ENCODE measurements at regions not wholly inside any gene's neighbourhood (a gene's known extent, or its start where the extent isn't known, plus 50 kb on each side); places are given as distances from the start of the nearest gene placed in this dataset.

DNA sequence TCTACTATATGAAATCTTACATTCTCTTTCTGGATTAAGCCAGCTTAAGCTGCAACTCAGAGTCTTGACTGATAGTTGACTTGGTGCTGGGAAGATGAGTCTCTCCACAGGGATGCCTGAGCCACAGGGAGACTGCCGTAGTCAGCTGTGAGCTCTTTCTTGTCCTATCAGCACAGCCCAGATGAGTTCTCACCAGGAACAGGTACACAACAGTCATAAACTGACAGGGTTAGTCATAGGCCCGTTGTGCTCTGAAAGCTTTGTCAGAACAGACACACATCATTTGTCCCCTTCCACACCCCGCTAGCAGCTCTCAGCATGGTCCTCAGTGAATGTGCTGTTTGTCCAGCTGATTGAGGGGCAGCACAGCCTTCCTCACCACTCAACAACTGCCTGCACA is 221.6 kb downstream of the RPS24 start:
- no peak for DNase-seq (ENCODE audit: low spot score)
- H3K4me1 Mint-ChIP-seq (ENCODE audit: unreplicated experiment), result peaks cover 4% of the 10 kb centered on the region
- no peaks in the 10 kb centered on the region for H3K27me3 Mint-ChIP-seq (ENCODE audit: unreplicated experiment)
- H3K4me3 Mint-ChIP-seq (ENCODE audit: unreplicated experiment), result no peak overlapping the region
- TF ChIP-seq, protein P1, sequence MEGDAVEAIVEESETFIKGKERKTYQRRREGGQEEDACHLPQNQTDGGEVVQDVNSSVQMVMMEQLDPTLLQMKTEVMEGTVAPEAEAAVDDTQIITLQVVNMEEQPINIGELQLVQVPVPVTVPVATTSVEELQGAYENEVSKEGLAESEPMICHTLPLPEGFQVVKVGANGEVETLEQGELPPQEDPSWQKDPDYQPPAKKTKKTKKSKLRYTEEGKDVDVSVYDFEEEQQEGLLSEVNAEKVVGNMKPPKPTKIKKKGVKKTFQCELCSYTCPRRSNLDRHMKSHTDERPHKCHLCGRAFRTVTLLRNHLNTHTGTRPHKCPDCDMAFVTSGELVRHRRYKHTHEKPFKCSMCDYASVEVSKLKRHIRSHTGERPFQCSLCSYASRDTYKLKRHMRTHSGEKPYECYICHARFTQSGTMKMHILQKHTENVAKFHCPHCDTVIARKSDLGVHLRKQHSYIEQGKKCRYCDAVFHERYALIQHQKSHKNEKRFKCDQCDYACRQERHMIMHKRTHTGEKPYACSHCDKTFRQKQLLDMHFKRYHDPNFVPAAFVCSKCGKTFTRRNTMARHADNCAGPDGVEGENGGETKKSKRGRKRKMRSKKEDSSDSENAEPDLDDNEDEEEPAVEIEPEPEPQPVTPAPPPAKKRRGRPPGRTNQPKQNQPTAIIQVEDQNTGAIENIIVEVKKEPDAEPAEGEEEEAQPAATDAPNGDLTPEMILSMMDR (IDR thresholded peaks at IDR 0.05; ENCODE audit: unreplicated experiment), result no peak
- peaks cover 4% of the 10 kb centered on the region for H3K36me3 Mint-ChIP-seq (ENCODE audit: low read depth, unreplicated experiment)
- no peak overlapping the region for H3K27ac Mint-ChIP-seq (ENCODE audit: unreplicated experiment)
- H3K9me3 Mint-ChIP-seq (ENCODE audit: unreplicated experiment), result no peaks in the 10 kb centered on the region

DNA sequence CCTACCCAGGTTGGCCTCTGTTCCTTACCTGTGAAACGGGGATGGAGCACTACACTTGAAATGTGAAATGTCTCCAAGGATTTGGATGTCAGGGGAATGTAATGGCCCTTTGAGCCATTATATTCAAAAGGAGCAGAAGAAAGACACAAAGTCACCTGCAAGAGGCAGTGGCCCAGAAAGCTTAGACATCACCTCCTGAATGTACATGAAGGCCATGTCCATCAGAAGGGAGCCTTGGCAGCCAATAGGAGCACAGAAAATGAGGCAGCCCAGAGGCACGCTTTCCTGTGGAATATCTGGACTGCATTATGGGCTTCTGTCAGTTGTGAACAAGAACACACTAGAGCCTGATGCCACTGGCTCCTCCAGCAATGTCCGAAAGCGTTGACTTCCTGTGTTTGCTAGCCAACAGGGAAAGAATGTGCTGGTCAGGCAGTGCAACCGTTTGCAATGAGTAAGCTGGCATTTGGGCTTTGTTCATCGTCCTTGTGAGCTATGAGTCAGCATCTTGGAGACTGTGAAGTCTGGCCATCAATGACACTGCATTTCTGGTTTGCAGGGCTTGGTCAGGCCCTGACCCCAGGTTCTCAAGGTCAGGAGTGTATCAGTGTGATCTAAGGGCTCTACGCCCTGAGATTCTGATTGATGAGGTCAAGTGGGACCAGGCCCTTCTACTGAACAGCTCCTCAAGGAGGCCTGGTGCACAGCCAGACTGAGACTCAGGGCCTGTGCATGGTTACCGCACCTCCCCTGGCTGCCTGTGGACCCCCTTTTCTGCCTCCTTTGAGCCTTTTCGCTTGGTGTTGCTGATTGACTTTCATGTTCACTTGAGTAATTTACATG is 222.4 kb downstream of the RPS24 start:
- DNase-seq (ENCODE audit: low spot score), result no peak
- H3K27me3 Mint-ChIP-seq (ENCODE audit: unreplicated experiment), result peaks cover 2% of the 10 kb centered on the region
- H3K4me1 Mint-ChIP-seq (ENCODE audit: unreplicated experiment), result no peaks in the 10 kb centered on the region
- H3K27ac Mint-ChIP-seq (ENCODE audit: unreplicated experiment), result no peak overlapping the region
- H3K9me3 Mint-ChIP-seq (ENCODE audit: unreplicated experiment), result no peaks in the 10 kb centered on the region
- peaks cover 4% of the 10 kb centered on the region for H3K36me3 Mint-ChIP-seq (ENCODE audit: low read depth, unreplicated experiment)
- no peak overlapping the region for H3K4me3 Mint-ChIP-seq (ENCODE audit: unreplicated experiment)
- TF ChIP-seq, protein P1 (IDR thresholded peaks at IDR 0.05; ENCODE audit: unreplicated experiment), result no peak

- Mint-ChIP-seq H3K4me1 (ENCODE audit: unreplicated experiment) (no peaks in the 10 kb centered on the region), H3K27ac (ENCODE audit: unreplicated experiment) (no peak overlapping the region), H3K36me3 (ENCODE audit: low read depth, unreplicated experiment) (peaks cover 4% of the 10 kb centered on the region), H3K4me3 (ENCODE audit: unreplicated experiment) (no peak overlapping the region), H3K9me3 (ENCODE audit: unreplicated experiment) (no peaks in the 10 kb centered on the region), H3K27me3 (ENCODE audit: unreplicated experiment) (peaks cover 2% of the 10 kb centered on the region)
- DNase-seq (ENCODE audit: low spot score), result no peak
- TF ChIP-seq, protein P1 (IDR thresholded peaks at IDR 0.05; ENCODE audit: unreplicated experiment), result no peak
These were observed 224.8 kb downstream of the RPS24 start for GRCh38 chr10:78258323-78259030.

DNA sequence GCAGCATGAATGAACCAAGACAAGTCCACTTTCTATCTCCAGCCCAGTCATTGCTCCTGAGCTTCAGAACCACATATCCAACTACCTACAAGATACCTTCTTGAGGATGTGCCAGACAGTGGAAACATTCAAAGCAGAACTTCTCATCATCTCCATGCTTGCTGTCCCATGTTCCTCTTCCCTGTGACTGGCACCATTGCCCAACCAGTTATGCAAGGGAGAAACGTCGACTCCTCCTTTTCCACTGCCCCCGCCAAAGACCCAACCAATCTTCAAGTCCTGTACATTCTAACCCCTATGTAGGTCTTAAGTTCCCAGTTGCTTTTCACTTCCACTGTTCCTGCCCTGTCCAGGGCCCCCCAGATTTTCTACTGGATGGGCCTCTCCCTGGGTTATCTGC is 225.7 kb downstream of the RPS24 start:
- no peak for DNase-seq (ENCODE audit: low spot score)
- Mint-ChIP-seq H3K27me3 (ENCODE audit: unreplicated experiment) (peaks cover 2% of the 10 kb centered on the region), H3K4me1 (ENCODE audit: unreplicated experiment) (no peaks in the 10 kb centered on the region), H3K36me3 (ENCODE audit: low read depth, unreplicated experiment) (peaks cover 4% of the 10 kb centered on the region), H3K9me3 (ENCODE audit: unreplicated experiment) (no peaks in the 10 kb centered on the region), H3K27ac (ENCODE audit: unreplicated experiment) (no peak overlapping the region), H3K4me3 (ENCODE audit: unreplicated experiment) (no peak overlapping the region)
- TF ChIP-seq, protein P1 (IDR thresholded peaks at IDR 0.05; ENCODE audit: unreplicated experiment), result no peak

DNA sequence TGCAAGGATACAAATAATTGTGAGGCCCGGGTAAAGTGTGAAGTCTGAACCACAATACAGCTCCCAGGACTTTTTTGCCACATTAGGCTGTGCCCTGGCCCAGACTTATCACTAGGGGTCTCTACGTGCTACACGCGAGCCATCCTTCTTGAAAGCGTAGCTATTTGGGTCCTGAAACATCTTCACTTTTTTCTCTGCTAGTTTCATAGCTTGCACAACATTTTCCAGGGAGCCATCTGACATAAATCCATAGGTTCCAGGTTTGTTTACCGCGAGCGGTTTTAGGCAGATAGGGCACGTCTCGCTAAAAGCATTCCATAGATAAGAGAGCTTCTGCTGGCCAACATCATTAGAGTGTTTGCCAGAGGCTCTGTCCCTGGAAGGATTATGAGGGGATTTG is 226.5 kb downstream of the RPS24 start:
- H3K27ac Mint-ChIP-seq (ENCODE audit: unreplicated experiment), result no peak overlapping the region
- H3K27me3 Mint-ChIP-seq (ENCODE audit: unreplicated experiment), result peaks cover 2% of the 10 kb centered on the region
- H3K4me3 Mint-ChIP-seq (ENCODE audit: unreplicated experiment), result no peak overlapping the region
- no peaks in the 10 kb centered on the region for H3K9me3 Mint-ChIP-seq (ENCODE audit: unreplicated experiment)
- no peak for DNase-seq (ENCODE audit: low spot score)
- no peaks in the 10 kb centered on the region for H3K36me3 Mint-ChIP-seq (ENCODE audit: low read depth, unreplicated experiment)
- TF ChIP-seq, protein P1 (IDR thresholded peaks at IDR 0.05; ENCODE audit: unreplicated experiment), result no peak
- no peaks in the 10 kb centered on the region for H3K4me1 Mint-ChIP-seq (ENCODE audit: unreplicated experiment)
